HEK293 (cell line): ENCODE measurements at regions not wholly inside any gene's neighbourhood (a gene's known extent, or its start where the extent isn't known, plus 50 kb on each side); places are given as distances from the start of the nearest gene placed in this dataset.

ENCODE experiments used
- CTCF ChIA-PET: fragments of 350-600 bp; formaldehyde crosslinking; extraction: SDS; loops from one replicate; lab custom pipeline; 2021; ENCODE audit warnings: antibody characterized with exemption; lab: Yijun Ruan, JAX
- POLR2A ChIA-PET: fragments of 300-600 bp; formaldehyde crosslinking; extraction: SDS; loops from one replicate; lab custom pipeline; 2020; ENCODE audit warnings: antibody characterized with exemption, inconsistent platforms; lab: Yijun Ruan, JAX
- H3K27ac ChIP-seq: fragments of 200-500 bp; sonication (Bioruptor generic); 2 replicates; pipeline ENCODE4 v1.5.1; 2014; ENCODE audit warnings: low read depth, low read length, control low read depth, inconsistent platforms; ENCODE audit errors: extremely low read depth
- H3K36me3 ChIP-seq, 2 experiments: fragments of 200-500 bp in 1 of 2; sonication (Bioruptor generic) in 1 of 2; 1 replicate in 1 of 2; 2 replicates in 1 of 2; pipeline ENCODE4 v1.5.1; 2014 to 2017; ENCODE audit warnings: inconsistent platforms in 2 of 2, low read length in 2 of 2; ENCODE audit not compliant: control insufficient read depth in 2 of 2, insufficient read depth in 1 of 2
- H3K4me1 ChIP-seq: fragments of 200-500 bp; sonication (Bioruptor generic); 2 replicates; pipeline ENCODE4 v1.5.1; 2014; ENCODE audit warnings: mild to moderate bottlenecking, low read length, inconsistent platforms; ENCODE audit not compliant: control insufficient read depth, insufficient read depth
- H3K4me3 ChIP-seq: 2 replicates; pipeline ENCODE4 v1.5.1; 2011; ENCODE audit warnings: low read depth, mild to moderate bottlenecking, control low read depth, low read length, moderate library complexity
- H3K9me3 ChIP-seq: fragments of 200-500 bp; sonication (Bioruptor generic); 2 replicates; pipeline ENCODE4 v1.5.1; 2014; ENCODE audit warnings: low read depth, low read length, inconsistent platforms; ENCODE audit not compliant: control insufficient read depth, insufficient read depth
- BCL6B ChIP-seq: fragments of 450-650 bp; formaldehyde crosslinking; IDR thresholded peaks from 2 replicates; pipeline ENCODE4 v1.5.1; 2017; ENCODE audit warnings: missing biosample characterization, missing genetic modification characterization
- ELK4 ChIP-seq: IDR thresholded peaks from 2 replicates; pipeline ENCODE4 v1.6.1; 2011; ENCODE audit warnings: mild to moderate bottlenecking, low read depth, low read length, borderline replicate concordance
- HIC1 ChIP-seq: fragments of 450-650 bp; formaldehyde crosslinking; IDR thresholded peaks from 2 replicates; pipeline ENCODE4 v1.5.1; 2016; ENCODE audit warnings: missing biosample characterization, missing genetic modification characterization
- INSM2 ChIP-seq: fragments of 450-650 bp; formaldehyde crosslinking; IDR thresholded peaks from 2 replicates; pipeline ENCODE4 v1.5.1; 2016; ENCODE audit warnings: missing biosample characterization, missing genetic modification characterization
- MYNN ChIP-seq: fragments of 450-650 bp; formaldehyde crosslinking; IDR thresholded peaks from 2 replicates; pipeline ENCODE4 v1.5.1; 2016; ENCODE audit warnings: missing biosample characterization, missing genetic modification characterization, borderline replicate concordance
- MZF1 ChIP-seq: fragments of 450-650 bp; formaldehyde crosslinking; IDR thresholded peaks from 2 replicates; pipeline ENCODE4 v1.5.1; 2017; ENCODE audit warnings: missing biosample characterization, missing genetic modification characterization, borderline replicate concordance
- YY2 ChIP-seq: fragments of 450-650 bp; formaldehyde crosslinking; IDR thresholded peaks from 2 replicates; pipeline ENCODE4 v1.5.1; 2016; ENCODE audit warnings: missing biosample characterization, missing genetic modification characterization
- ZNF10 ChIP-seq: fragments of 450-650 bp; formaldehyde crosslinking; IDR thresholded peaks from 2 replicates; pipeline ENCODE4 v1.5.1; 2017; ENCODE audit warnings: missing biosample characterization, missing genetic modification characterization
- ZNF19 ChIP-seq: fragments of 450-650 bp; formaldehyde crosslinking; IDR thresholded peaks from 2 replicates; pipeline ENCODE4; 2016; ENCODE audit warnings: missing biosample characterization, missing genetic modification characterization, low read depth
- ZNF335 ChIP-seq: fragments of 450-650 bp; formaldehyde crosslinking; conservative IDR thresholded peaks from 2 replicates; pipeline ENCODE4 v1.5.1; 2016; ENCODE audit warnings: missing biosample characterization, missing genetic modification characterization
- ZNF514 ChIP-seq: fragments of 450-650 bp; formaldehyde crosslinking; IDR thresholded peaks from 2 replicates; pipeline ENCODE4 v1.5.1; 2016; ENCODE audit warnings: missing biosample characterization, missing genetic modification characterization
- ZNF571 ChIP-seq: fragments of 450-650 bp; formaldehyde crosslinking; IDR thresholded peaks from 2 replicates; pipeline ENCODE4 v1.5.0; 2017; ENCODE audit warnings: missing biosample characterization, missing genetic modification characterization
- ZNF600 ChIP-seq: fragments of 450-650 bp; formaldehyde crosslinking; IDR thresholded peaks from 2 replicates; pipeline ENCODE4 v1.5.1; 2016; ENCODE audit warnings: missing biosample characterization, missing genetic modification characterization
- ZNF692 ChIP-seq: fragments of 450-650 bp; formaldehyde crosslinking; IDR thresholded peaks from 2 replicates; pipeline ENCODE4 v1.5.1; 2016; ENCODE audit warnings: missing biosample characterization, missing genetic modification characterization
- ZNF791 ChIP-seq: fragments of 450-650 bp; formaldehyde crosslinking; IDR thresholded peaks from 2 replicates; pipeline ENCODE4 v1.5.1; 2016; ENCODE audit warnings: missing biosample characterization, missing genetic modification characterization

GRCh38 chr2:200158647-200159356, 147.7 kb upstream of the SPATS2L start:
- ChIA-PET CTCF (interaction anchor here (1.1 to 1.2 kb wide), 2 partner anchors 41 to 173 kb away, joined by 3 to 4 read pairs; no protein-coding TSS in a partner anchor), POLR2A (no interaction called here)
- TF ChIP-seq ZNF19 (tag by site-specific recombination): no peak

GRCh38 chr2:200159357-200159707, 147.2 kb upstream of the SPATS2L start:
- POLR2A ChIA-PET: no interaction called here
- H3K36me3 ChIP-seq: no peaks in the 10 kb centered on the region
- CTCF ChIA-PET: interaction anchor here (0.7 to 1.2 kb wide), 2 partner anchors 40 to 56 kb away, joined by 3 to 4 read pairs; no protein-coding TSS in a partner anchor
- H3K4me3 ChIP-seq: no peak overlapping the region
- TF ChIP-seq ZNF791 (tag by site-specific recombination) (no peak), ZNF692 (tag by site-specific recombination) (no peak), INSM2 (tag by site-specific recombination) (no peak), ZNF335 (no peak), ZNF10 (tag by site-specific recombination) (no peak), BCL6B (tag by site-specific recombination) (no peak), MYNN (tag by site-specific recombination) (no peak), HIC1 (no peak), ZNF514 (tag by site-specific recombination) (no peak), ELK4 (no peak), ZNF571 (no peak), YY2 (tag by site-specific recombination) (no peak), MZF1 (tag by site-specific recombination) (no peak), ZNF600 (tag by site-specific recombination) (no peak)
- no peaks in the 10 kb centered on the region for H3K9me3 ChIP-seq
- no peak overlapping the region for H3K27ac ChIP-seq
- H3K4me1 ChIP-seq: no peaks in the 10 kb centered on the region

More at GRCh38 chr2:200158647-200159356, 147.7 kb upstream of the SPATS2L start:
- no peaks in the 10 kb centered on the region for H3K9me3 ChIP-seq
- no peaks in the 10 kb centered on the region for H3K4me1 ChIP-seq
- H3K27ac ChIP-seq: no peak overlapping the region
- no peaks in the 10 kb centered on the region for H3K36me3 ChIP-seq
- no peak overlapping the region for H3K4me3 ChIP-seq
